HepG2 (cell line): ENCODE measurements at regions not wholly inside any gene's neighbourhood (a gene's known extent, or its start where the extent isn't known, plus 50 kb on each side); places are given as distances from the start of the nearest gene placed in this dataset.

Experiments used
- ADNP ChIP-seq: sonication (generic); formaldehyde crosslinking; IDR thresholded peaks from 2 replicates; pipeline ENCODE4 v1.4.0; 2020; ENCODE audit warnings: missing genetic modification reagents
- CEBPB ChIP-seq: IDR thresholded peaks from 2 replicates; pipeline ENCODE4 v1.6.1; 2011; ENCODE audit warnings: low read depth, low read length, improper control_type of control experiment, borderline replicate concordance
- CHCHD3 ChIP-seq: sonication (generic); formaldehyde crosslinking; IDR thresholded peaks from 2 replicates; pipeline ENCODE4 v1.8.0; 2022; ENCODE audit warnings: mild to moderate bottlenecking, missing genetic modification reagents, moderate library complexity
- KDM5B ChIP-seq: sonication (generic); formaldehyde crosslinking; IDR thresholded peaks from 2 replicates; pipeline ENCODE4 v1.4.0; 2020; ENCODE audit warnings: missing genetic modification reagents, mild to moderate bottlenecking, borderline replicate concordance
- KLF12 ChIP-seq: sonication (generic); formaldehyde crosslinking; IDR thresholded peaks from 2 replicates; pipeline ENCODE4 v1.4.0; 2020; ENCODE audit warnings: missing genetic modification reagents, borderline replicate concordance
- ONECUT2 ChIP-seq: sonication (generic); formaldehyde crosslinking; IDR thresholded peaks from 2 replicates; pipeline ENCODE4 v1.4.0; 2020; ENCODE audit warnings: missing genetic modification reagents
- POGZ ChIP-seq: sonication (generic); formaldehyde crosslinking; IDR thresholded peaks from 2 replicates; pipeline ENCODE4 v1.4.0; 2020; ENCODE audit warnings: mild to moderate bottlenecking, missing genetic modification reagents
- SOX6 ChIP-seq, 2 experiments: fragments of 450-650 bp in 1 of 2; sonication (generic) in 1 of 2; formaldehyde crosslinking in 1 of 2; IDR thresholded peaks; 2 replicates each; pipeline versions ENCODE4 v1.4.0 to v1.6.1; 2017 to 2020; ENCODE audit warnings: antibody characterized with exemption in 1 of 2, mild to moderate bottlenecking in 1 of 2, missing genetic modification reagents in 1 of 2
- STAG1 ChIP-seq: sonication (generic); formaldehyde crosslinking; IDR thresholded peaks from 2 replicates; pipeline ENCODE4 v1.4.0; 2020; ENCODE audit warnings: missing genetic modification reagents
- TGIF2 ChIP-seq: IDR thresholded peaks from 2 replicates; pipeline ENCODE4 v1.6.1; 2016; ENCODE audit warnings: control low read depth, missing compliant biosample characterization
- ZNF501 ChIP-seq: sonication (generic); formaldehyde crosslinking; IDR thresholded peaks from 2 replicates; pipeline ENCODE4 v1.5.1; 2020; ENCODE audit warnings: mild to moderate bottlenecking, moderate library complexity, missing genetic modification reagents
- ZNF879 ChIP-seq: sonication (generic); formaldehyde crosslinking; IDR thresholded peaks from 2 replicates; pipeline ENCODE4 v1.8.1; 2023; ENCODE audit warnings: missing genetic modification reagents
- TF ChIP-seq, protein P1 (sequence below): sonication (generic); IDR thresholded peaks from 2 replicates; pipeline ENCODE4 v1.6.1; 2016; ENCODE audit warnings: low read depth, borderline replicate concordance
- TF ChIP-seq, protein P2 (sequence below): sonication (generic); formaldehyde crosslinking; IDR thresholded peaks from 2 replicates; pipeline ENCODE4 v1.5.1; 2020; ENCODE audit warnings: mild to moderate bottlenecking, missing genetic modification reagents, borderline replicate concordance
- TF ChIP-seq, protein P3 (sequence below): sonication (generic); formaldehyde crosslinking; IDR thresholded peaks from 2 replicates; pipeline ENCODE4 v1.4.0; 2020; ENCODE audit warnings: mild to moderate bottlenecking, missing genetic modification reagents
- TF ChIP-seq, protein P4 (sequence below): sonication (generic); formaldehyde crosslinking; IDR thresholded peaks from 2 replicates; pipeline ENCODE4 v1.4.0; 2020; ENCODE audit warnings: mild to moderate bottlenecking, missing genetic modification reagents

DNA sequence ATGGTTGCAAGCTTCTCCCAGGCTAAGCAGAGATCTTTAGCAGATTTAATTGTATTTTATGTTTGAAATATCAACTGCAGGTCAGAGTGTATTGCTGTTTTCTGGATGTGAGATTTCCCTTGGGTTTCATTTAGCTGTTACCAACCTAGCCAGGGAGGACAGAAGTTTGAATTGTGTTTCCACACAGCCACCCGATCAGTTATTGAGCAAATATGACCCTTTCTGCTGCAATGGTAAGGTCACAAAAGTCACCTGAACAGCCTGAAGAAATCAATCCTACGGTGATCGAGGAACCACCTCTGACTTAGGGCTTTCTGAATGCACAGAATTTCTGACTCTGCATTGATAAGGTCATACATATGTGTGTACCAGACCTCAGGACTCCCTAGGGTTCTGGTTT lies 419.9 kb downstream of the MAN2A1 start (continued):
- TF ChIP-seq ADNP (CRISPR knock-in tag) (no peak), ZNF879 (CRISPR knock-in tag) (no peak), KDM5B (no peak), STAG1 (CRISPR knock-in tag) (no peak), POGZ (CRISPR knock-in tag) (peak; percentile 55; the same call in 1 of the 2 replicates), TGIF2 (CRISPR knock-in tag) (no peak), SOX6 (IDR thresholded peaks at IDR 0.05) (no peak), SOX6 (CRISPR knock-in tag; IDR thresholded peaks at IDR 0.05) (peak; percentile 65), ZNF501 (no peak), ONECUT2 (peak; percentile 83), CEBPB (peak; percentile 92), CHCHD3 (CRISPR knock-in tag) (no peak), KLF12 (no peak)
- TF ChIP-seq, protein P1, sequence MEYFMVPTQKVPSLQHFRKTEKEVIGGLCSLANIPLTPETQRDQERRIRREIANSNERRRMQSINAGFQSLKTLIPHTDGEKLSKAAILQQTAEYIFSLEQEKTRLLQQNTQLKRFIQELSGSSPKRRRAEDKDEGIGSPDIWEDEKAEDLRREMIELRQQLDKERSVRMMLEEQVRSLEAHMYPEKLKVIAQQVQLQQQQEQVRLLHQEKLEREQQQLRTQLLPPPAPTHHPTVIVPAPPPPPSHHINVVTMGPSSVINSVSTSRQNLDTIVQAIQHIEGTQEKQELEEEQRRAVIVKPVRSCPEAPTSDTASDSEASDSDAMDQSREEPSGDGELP: 0 out of 2 replicates have a peak, but pooled peaks have one; percentile 13
- TF ChIP-seq, protein P2, sequence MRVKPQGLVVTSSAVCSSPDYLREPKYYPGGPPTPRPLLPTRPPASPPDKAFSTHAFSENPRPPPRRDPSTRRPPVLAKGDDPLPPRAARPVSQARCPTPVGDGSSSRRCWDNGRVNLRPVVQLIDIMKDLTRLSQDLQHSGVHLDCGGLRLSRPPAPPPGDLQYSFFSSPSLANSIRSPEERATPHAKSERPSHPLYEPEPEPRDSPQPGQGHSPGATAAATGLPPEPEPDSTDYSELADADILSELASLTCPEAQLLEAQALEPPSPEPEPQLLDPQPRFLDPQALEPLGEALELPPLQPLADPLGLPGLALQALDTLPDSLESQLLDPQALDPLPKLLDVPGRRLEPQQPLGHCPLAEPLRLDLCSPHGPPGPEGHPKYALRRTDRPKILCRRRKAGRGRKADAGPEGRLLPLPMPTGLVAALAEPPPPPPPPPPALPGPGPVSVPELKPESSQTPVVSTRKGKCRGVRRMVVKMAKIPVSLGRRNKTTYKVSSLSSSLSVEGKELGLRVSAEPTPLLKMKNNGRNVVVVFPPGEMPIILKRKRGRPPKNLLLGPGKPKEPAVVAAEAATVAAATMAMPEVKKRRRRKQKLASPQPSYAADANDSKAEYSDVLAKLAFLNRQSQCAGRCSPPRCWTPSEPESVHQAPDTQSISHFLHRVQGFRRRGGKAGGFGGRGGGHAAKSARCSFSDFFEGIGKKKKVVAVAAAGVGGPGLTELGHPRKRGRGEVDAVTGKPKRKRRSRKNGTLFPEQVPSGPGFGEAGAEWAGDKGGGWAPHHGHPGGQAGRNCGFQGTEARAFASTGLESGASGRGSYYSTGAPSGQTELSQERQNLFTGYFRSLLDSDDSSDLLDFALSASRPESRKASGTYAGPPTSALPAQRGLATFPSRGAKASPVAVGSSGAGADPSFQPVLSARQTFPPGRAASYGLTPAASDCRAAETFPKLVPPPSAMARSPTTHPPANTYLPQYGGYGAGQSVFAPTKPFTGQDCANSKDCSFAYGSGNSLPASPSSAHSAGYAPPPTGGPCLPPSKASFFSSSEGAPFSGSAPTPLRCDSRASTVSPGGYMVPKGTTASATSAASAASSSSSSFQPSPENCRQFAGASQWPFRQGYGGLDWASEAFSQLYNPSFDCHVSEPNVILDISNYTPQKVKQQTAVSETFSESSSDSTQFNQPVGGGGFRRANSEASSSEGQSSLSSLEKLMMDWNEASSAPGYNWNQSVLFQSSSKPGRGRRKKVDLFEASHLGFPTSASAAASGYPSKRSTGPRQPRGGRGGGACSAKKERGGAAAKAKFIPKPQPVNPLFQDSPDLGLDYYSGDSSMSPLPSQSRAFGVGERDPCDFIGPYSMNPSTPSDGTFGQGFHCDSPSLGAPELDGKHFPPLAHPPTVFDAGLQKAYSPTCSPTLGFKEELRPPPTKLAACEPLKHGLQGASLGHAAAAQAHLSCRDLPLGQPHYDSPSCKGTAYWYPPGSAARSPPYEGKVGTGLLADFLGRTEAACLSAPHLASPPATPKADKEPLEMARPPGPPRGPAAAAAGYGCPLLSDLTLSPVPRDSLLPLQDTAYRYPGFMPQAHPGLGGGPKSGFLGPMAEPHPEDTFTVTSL (CRISPR knock-in tag): peak; percentile 49; the same call in 1 of the 2 replicates
- TF ChIP-seq, protein P3, sequence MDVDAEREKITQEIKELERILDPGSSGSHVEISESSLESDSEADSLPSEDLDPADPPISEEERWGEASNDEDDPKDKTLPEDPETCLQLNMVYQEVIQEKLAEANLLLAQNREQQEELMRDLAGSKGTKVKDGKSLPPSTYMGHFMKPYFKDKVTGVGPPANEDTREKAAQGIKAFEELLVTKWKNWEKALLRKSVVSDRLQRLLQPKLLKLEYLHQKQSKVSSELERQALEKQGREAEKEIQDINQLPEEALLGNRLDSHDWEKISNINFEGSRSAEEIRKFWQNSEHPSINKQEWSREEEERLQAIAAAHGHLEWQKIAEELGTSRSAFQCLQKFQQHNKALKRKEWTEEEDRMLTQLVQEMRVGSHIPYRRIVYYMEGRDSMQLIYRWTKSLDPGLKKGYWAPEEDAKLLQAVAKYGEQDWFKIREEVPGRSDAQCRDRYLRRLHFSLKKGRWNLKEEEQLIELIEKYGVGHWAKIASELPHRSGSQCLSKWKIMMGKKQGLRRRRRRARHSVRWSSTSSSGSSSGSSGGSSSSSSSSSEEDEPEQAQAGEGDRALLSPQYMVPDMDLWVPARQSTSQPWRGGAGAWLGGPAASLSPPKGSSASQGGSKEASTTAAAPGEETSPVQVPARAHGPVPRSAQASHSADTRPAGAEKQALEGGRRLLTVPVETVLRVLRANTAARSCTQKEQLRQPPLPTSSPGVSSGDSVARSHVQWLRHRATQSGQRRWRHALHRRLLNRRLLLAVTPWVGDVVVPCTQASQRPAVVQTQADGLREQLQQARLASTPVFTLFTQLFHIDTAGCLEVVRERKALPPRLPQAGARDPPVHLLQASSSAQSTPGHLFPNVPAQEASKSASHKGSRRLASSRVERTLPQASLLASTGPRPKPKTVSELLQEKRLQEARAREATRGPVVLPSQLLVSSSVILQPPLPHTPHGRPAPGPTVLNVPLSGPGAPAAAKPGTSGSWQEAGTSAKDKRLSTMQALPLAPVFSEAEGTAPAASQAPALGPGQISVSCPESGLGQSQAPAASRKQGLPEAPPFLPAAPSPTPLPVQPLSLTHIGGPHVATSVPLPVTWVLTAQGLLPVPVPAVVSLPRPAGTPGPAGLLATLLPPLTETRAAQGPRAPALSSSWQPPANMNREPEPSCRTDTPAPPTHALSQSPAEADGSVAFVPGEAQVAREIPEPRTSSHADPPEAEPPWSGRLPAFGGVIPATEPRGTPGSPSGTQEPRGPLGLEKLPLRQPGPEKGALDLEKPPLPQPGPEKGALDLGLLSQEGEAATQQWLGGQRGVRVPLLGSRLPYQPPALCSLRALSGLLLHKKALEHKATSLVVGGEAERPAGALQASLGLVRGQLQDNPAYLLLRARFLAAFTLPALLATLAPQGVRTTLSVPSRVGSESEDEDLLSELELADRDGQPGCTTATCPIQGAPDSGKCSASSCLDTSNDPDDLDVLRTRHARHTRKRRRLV: no peak
- TF ChIP-seq, protein P4, sequence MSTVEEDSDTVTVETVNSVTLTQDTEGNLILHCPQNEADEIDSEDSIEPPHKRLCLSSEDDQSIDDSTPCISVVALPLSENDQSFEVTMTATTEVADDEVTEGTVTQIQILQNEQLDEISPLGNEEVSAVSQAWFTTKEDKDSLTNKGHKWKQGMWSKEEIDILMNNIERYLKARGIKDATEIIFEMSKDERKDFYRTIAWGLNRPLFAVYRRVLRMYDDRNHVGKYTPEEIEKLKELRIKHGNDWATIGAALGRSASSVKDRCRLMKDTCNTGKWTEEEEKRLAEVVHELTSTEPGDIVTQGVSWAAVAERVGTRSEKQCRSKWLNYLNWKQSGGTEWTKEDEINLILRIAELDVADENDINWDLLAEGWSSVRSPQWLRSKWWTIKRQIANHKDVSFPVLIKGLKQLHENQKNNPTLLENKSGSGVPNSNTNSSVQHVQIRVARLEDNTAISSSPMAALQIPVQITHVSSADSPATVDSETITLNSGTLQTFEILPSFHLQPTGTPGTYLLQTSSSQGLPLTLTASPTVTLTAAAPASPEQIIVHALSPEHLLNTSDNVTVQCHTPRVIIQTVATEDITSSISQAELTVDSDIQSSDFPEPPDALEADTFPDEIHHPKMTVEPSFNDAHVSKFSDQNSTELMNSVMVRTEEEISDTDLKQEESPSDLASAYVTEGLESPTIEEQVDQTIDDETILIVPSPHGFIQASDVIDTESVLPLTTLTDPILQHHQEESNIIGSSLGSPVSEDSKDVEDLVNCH (CRISPR knock-in tag): no peak
